Tibial nerve (tissue), 3 donors: ENCODE measurements at regions not wholly inside any gene's neighbourhood (a gene's known extent, or its start where the extent isn't known, plus 50 kb on each side); places are given as distances from the start of the nearest gene placed in this dataset.

ENCODE experiments used
- POLR2A ChIP-seq, 2 donors: fragments of 450-650 bp; IDR thresholded peaks; one replicate each; pipeline ENCODE4 v1.6.1; 2017; ENCODE audit warnings: antibody characterized with exemption in 2 of 2, mild to moderate bottlenecking in 2 of 2, moderate library complexity in 2 of 2
- TF ChIP-seq, protein P1 (sequence below), 5 experiments: fragments of 200-600 bp in 3 of 5; fragments of 450-650 bp in 2 of 5; sonication (generic) in 3 of 5; IDR thresholded peaks; one replicate each; pipeline ENCODE4 v1.5.1; 2016 to 2019; ENCODE audit warnings: antibody characterized with exemption in 5 of 5, mild to moderate bottlenecking in 3 of 5, moderate library complexity in 2 of 5

DNA sequence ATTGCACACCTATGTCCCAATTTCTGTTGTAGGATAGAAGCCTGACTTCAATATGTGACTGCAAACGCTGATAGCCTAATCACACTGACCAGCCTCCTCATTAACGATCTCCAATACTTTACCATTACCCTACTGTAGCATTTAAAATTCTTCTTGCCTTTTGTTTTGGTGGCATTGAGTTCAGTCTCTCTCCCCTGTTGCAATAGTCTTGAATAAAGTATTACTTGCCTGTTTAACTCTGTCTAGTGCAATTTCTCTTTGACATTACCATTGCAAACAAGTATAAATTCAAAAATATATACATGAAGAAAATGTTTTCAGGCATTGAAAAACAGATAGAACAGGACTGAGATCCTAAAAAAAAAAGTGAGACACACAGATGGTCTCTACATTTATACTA, 649.1 kb upstream of the B3GAT1 start:
- TF ChIP-seq, protein P1, sequence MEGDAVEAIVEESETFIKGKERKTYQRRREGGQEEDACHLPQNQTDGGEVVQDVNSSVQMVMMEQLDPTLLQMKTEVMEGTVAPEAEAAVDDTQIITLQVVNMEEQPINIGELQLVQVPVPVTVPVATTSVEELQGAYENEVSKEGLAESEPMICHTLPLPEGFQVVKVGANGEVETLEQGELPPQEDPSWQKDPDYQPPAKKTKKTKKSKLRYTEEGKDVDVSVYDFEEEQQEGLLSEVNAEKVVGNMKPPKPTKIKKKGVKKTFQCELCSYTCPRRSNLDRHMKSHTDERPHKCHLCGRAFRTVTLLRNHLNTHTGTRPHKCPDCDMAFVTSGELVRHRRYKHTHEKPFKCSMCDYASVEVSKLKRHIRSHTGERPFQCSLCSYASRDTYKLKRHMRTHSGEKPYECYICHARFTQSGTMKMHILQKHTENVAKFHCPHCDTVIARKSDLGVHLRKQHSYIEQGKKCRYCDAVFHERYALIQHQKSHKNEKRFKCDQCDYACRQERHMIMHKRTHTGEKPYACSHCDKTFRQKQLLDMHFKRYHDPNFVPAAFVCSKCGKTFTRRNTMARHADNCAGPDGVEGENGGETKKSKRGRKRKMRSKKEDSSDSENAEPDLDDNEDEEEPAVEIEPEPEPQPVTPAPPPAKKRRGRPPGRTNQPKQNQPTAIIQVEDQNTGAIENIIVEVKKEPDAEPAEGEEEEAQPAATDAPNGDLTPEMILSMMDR (IDR thresholded peaks at IDR 0.05): no peak
- no peak for TF ChIP-seq POLR2A (IDR thresholded peaks at IDR 0.05)
